SU-DHL-6 (cell line): ENCODE measurements at regions not wholly inside any gene's neighbourhood (a gene's known extent, or its start where the extent isn't known, plus 50 kb on each side); places are given as distances from the start of the nearest gene placed in this dataset.
"Not testable (repeated sequence)": the region's sequence is repeated elsewhere in the genome, so short reads cannot be mapped to it uniquely, and the experiment has no call there.

ENCODE experiments used
- H2AFZ ChIP-seq: fragments of 200-600 bp; sonication (generic); 2 replicates; pipeline ENCODE4 v1.6.1; 2014; ENCODE audit warnings: low read depth, mild to moderate bottlenecking, moderate library complexity, mixed read lengths, antibody characterized with exemption, low read length; ENCODE audit not compliant: severe bottlenecking
- H3F3A ChIP-seq: fragments of 200-600 bp; shearing (Covaris generic); 2 replicates; pipeline ENCODE4 v1.6.0; 2016; ENCODE audit warnings: antibody characterized with exemption, mild to moderate bottlenecking; ENCODE audit not compliant: insufficient read depth
- H3K27ac ChIP-seq: fragments of 200-600 bp; sonication (generic); 2 replicates; pipeline ENCODE4 v1.5.1; 2016; ENCODE audit warnings: low read depth, mild to moderate bottlenecking, low read length, moderate library complexity, mixed read lengths
- H3K27me3 ChIP-seq: fragments of 200-600 bp; sonication (generic), shearing (Covaris generic); 2 replicates; pipeline ENCODE4 v1.6.0; 2014; ENCODE audit warnings: mild to moderate bottlenecking, low read length
- H3K36me3 ChIP-seq: fragments of 200-600 bp; sonication (generic); 2 replicates; pipeline ENCODE4 v1.6.1; 2014; ENCODE audit warnings: mild to moderate bottlenecking, low read length, mixed read lengths
- H3K4me2 ChIP-seq: fragments of 300-600, 200-600 bp; shearing (Covaris generic), sonication (generic); 2 replicates; pipeline ENCODE4 v1.6.0; 2014; ENCODE audit warnings: low read length, low read depth, mild to moderate bottlenecking; ENCODE audit not compliant: poor library complexity, severe bottlenecking
- H3K4me3 ChIP-seq: fragments of 200-600 bp; sonication (generic); 2 replicates; pipeline ENCODE4 v1.5.1; 2014; ENCODE audit warnings: antibody characterized with exemption, low read length, mild to moderate bottlenecking, mixed read lengths; ENCODE audit not compliant: insufficient read depth, poor library complexity, severe bottlenecking
- H3K79me2 ChIP-seq: fragments of 200-600 bp; sonication (generic); 2 replicates; pipeline ENCODE4 v1.6.1; 2014; ENCODE audit warnings: mild to moderate bottlenecking, low read length, moderate library complexity; ENCODE audit not compliant: insufficient read depth
- H3K9ac ChIP-seq: fragments of 200-600 bp; sonication (generic); 2 replicates; pipeline ENCODE4 v1.7.0; 2014; ENCODE audit warnings: mild to moderate bottlenecking, low read length
- H3K9me2 ChIP-seq: fragments of 200-600 bp; sonication (generic); replicated peaks from 2 replicates; pipeline ENCODE4 v1.6.1; 2014; ENCODE audit warnings: low read length; ENCODE audit not compliant: insufficient read depth
- H3K9me3 ChIP-seq: fragments of 200-600 bp; sonication (generic); 2 replicates; pipeline ENCODE4 v1.6.1; 2014; ENCODE audit warnings: low read length, mixed read lengths; ENCODE audit not compliant: insufficient read depth
- H4K20me1 ChIP-seq: fragments of 200-600 bp; sonication (generic); 2 replicates; pipeline ENCODE4 v1.6.1; 2014; ENCODE audit warnings: low read depth, mild to moderate bottlenecking, antibody characterized with exemption, low read length, moderate library complexity, mixed read lengths
- EZH2phosphoT487 ChIP-seq: fragments of 200-600 bp; sonication (generic), shearing (Covaris generic); conservative IDR thresholded peaks from 2 replicates; pipeline ENCODE4 v1.6.1; 2018; ENCODE audit warnings: mild to moderate bottlenecking, antibody characterized with exemption, low read length, moderate library complexity, mixed read lengths
- TF ChIP-seq, protein P1 (sequence below): fragments of 200-600 bp; sonication (generic); IDR thresholded peaks from one replicate; pipeline ENCODE4 v1.5.1; 2017; ENCODE audit warnings: antibody characterized with exemption, mild to moderate bottlenecking, low read length, moderate library complexity; ENCODE audit not compliant: insufficient read depth, poor library complexity, severe bottlenecking

GRCh38 chr12:114836609-114837008 lies 152.6 kb upstream of the TBX3 start:
- Histone ChIP-seq H3F3A (no peaks in the 10 kb centered on the region), H4K20me1 (no peaks in the 10 kb centered on the region), H3K4me2 (no peak overlapping the region), H3K27me3 (no peaks in the 10 kb centered on the region), H3K9me3 (no peaks in the 10 kb centered on the region), H3K4me3 (no peak overlapping the region), H3K27ac (no peak overlapping the region), H3K9ac (no peak overlapping the region), H3K9me2 (no peaks in the 10 kb centered on the region), H3K36me3 (no peaks in the 10 kb centered on the region), H3K79me2 (no peaks in the 10 kb centered on the region), H2AFZ (no peak overlapping the region)
- TF ChIP-seq, protein P1, sequence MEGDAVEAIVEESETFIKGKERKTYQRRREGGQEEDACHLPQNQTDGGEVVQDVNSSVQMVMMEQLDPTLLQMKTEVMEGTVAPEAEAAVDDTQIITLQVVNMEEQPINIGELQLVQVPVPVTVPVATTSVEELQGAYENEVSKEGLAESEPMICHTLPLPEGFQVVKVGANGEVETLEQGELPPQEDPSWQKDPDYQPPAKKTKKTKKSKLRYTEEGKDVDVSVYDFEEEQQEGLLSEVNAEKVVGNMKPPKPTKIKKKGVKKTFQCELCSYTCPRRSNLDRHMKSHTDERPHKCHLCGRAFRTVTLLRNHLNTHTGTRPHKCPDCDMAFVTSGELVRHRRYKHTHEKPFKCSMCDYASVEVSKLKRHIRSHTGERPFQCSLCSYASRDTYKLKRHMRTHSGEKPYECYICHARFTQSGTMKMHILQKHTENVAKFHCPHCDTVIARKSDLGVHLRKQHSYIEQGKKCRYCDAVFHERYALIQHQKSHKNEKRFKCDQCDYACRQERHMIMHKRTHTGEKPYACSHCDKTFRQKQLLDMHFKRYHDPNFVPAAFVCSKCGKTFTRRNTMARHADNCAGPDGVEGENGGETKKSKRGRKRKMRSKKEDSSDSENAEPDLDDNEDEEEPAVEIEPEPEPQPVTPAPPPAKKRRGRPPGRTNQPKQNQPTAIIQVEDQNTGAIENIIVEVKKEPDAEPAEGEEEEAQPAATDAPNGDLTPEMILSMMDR: no peak

DNA sequence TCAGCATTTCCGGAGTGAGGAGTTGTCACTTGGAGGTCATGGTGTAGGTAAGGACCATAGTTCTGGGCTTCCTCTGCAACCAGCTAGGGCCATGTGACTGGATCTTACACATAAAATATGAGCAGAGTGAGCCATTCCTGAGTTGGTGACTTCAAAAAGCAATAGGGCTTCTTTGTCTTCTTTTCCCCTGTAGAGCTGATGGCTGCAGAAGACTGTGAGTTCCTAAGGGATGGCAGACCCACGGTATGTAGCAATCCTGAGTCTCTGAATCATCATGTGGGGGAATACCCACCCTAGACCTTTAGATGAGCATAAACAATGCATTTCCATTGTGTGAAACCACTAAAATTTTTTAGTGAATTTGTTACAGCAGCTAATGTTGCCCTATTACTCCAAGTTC lies 151.1 kb upstream of the TBX3 start:
- H2AFZ ChIP-seq: no peak overlapping the region
- H3K9ac ChIP-seq: no peak overlapping the region
- H3K27me3 ChIP-seq: no peaks in the 10 kb centered on the region
- TF ChIP-seq EZH2phosphoT487: no peak
- TF ChIP-seq, protein P1: no peak
- H3K4me3 ChIP-seq: no peak overlapping the region
- no peak overlapping the region for H3K27ac ChIP-seq
- H4K20me1 ChIP-seq: no peaks in the 10 kb centered on the region
- no peak overlapping the region for H3K4me2 ChIP-seq
- H3K9me2 ChIP-seq: no peaks in the 10 kb centered on the region
- no peaks in the 10 kb centered on the region for H3F3A ChIP-seq
- H3K36me3 ChIP-seq: no peaks in the 10 kb centered on the region
- H3K79me2 ChIP-seq: no peaks in the 10 kb centered on the region
- H3K9me3 ChIP-seq: no peaks in the 10 kb centered on the region

DNA sequence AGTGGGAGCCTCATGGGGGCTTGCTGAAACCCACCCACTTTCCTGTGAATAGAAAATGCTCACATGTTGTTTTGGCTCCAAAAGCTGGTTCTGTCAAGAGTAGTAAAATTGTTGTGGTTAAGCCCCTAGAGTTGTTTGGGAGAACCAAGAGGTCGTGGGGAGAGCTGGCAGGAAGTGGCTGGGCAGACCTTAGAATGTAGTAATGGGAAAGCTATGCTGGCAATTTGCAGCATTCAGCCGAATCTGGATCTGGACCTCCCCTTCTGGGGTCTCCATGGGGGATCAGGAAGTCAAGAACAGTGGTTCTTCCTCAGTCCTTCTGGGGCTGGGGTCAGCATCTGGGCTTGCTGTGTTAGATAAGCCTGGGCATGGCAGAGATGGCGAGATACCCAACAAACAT lies 150.6 kb upstream of the TBX3 start:
- H3K4me2 ChIP-seq: no peak overlapping the region
- H3F3A ChIP-seq: no peaks in the 10 kb centered on the region
- no peaks in the 10 kb centered on the region for H3K27me3 ChIP-seq
- no peaks in the 10 kb centered on the region for H4K20me1 ChIP-seq
- no peaks in the 10 kb centered on the region for H3K9me3 ChIP-seq
- no peak overlapping the region for H3K27ac ChIP-seq
- no peak for TF ChIP-seq EZH2phosphoT487
- TF ChIP-seq, protein P1: no peak
- H3K9ac ChIP-seq: no peak overlapping the region
- H3K4me3 ChIP-seq: no peak overlapping the region
- H3K36me3 ChIP-seq: no peaks in the 10 kb centered on the region
- H3K9me2 ChIP-seq: no peaks in the 10 kb centered on the region
- no peaks in the 10 kb centered on the region for H3K79me2 ChIP-seq
- no peak overlapping the region for H2AFZ ChIP-seq

GRCh38 chr12:114829833-114830232 lies 145.9 kb upstream of the TBX3 start:
- TF ChIP-seq, protein P1: no peak
- no peak for TF ChIP-seq EZH2phosphoT487
- H3K36me3 ChIP-seq: no peaks in the 10 kb centered on the region
- H3K9ac ChIP-seq: no peak overlapping the region
- no peaks in the 10 kb centered on the region for H4K20me1 ChIP-seq
- no peak overlapping the region for H3K4me3 ChIP-seq
- no peaks in the 10 kb centered on the region for H3K27me3 ChIP-seq
- no peaks in the 10 kb centered on the region for H3K79me2 ChIP-seq
- no peaks in the 10 kb centered on the region for H3K9me3 ChIP-seq
- H3K27ac ChIP-seq: no peak overlapping the region
- no peak overlapping the region for H3K4me2 ChIP-seq
- no peaks in the 10 kb centered on the region for H3F3A ChIP-seq
- no peak overlapping the region for H2AFZ ChIP-seq
- H3K9me2 ChIP-seq: no peaks in the 10 kb centered on the region

DNA sequence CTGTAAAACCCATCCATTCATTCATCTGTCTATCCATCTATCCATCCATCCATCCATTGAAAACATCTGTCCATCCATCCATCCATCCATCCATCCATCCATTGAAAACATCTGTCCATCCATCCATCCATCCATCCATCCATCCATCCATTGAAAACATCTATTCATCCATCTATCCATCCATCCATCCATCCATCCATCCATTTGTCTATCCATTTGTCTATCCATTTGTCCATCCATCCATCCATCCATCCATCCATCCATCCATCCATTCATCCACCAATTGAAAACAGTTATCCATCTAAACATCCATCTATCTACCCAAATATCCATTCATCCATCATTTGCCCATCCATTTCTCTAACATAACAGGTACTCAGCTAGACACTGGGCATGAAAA lies 145.3 kb upstream of the TBX3 start:
- H3F3A ChIP-seq, H3K9me2 ChIP-seq, H3K27ac ChIP-seq, H3K79me2 ChIP-seq, H2AFZ ChIP-seq, H3K27me3 ChIP-seq, H3K9me3 ChIP-seq, H4K20me1 ChIP-seq, H3K36me3 ChIP-seq, H3K4me3 ChIP-seq, H3K9ac ChIP-seq, H3K4me2 ChIP-seq: not testable (repeated sequence)
